ENCODE measurements at regions not wholly inside any gene's neighbourhood (a gene's known extent, or its start where the extent isn't known, plus 50 kb on each side); places are given as distances from the start of the nearest gene placed in this dataset.

- no peak for DNase-seq
Observed at GRCh38 chr9:111193095-111193494, 136.9 kb downstream of the OR2K2 start.

GRCh38 chr9:111192650-111193049 lies 137.4 kb downstream of the OR2K2 start:
- DNase-seq: no peak

DNA sequence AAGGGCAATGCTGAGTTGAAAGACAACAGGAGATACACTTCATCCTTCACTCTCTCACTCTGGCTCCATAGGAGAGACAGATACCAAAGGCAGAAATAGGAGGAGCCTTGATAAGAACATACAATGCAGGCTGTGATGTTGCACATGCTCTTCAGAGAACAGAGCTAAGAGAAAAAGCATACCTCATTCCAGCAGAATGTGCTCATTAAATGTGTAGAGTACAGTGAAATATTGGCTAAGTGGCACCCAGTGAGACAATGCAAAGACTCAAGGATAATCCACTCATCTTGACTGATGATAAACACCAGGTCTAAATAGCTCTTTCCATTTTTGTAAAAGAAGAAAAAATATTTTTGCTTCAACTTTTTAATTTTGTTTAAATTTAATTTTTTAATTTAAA lies 139.7 kb downstream of the OR2K2 start:
- DNase-seq: no peak

GRCh38 chr9:111187376-111187775 lies 142.6 kb downstream of the OR2K2 start:
- DNase-seq: no peak

DNA sequence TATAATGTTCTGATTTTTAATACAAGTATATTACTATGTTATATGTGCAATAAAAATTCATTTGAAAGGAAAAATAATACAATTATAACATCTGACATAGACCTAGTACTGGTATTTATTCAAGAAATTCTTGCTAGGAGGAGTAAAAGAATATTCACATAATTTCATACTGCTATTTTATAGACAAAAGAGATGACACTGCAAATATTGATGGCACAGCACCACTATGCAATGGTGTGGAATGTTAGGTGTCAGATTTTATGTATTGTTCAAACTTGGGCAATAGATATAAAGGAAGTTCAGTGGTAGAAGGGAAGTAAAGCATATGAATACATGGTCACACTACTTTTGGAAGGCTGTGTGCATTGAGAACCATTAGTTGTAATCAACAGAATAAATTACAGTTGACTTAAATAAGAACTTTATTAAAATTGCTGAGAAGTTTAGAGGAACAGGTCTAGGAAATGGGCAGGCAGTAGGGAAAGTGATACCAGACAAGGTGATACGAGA lies 143.9 kb downstream of the OR2K2 start:
- DNase-seq: no peak

- no peak for DNase-seq
Observed at GRCh38 chr9:111180811-111181210, 142.5 kb upstream of the LPAR1 start.

DNA sequence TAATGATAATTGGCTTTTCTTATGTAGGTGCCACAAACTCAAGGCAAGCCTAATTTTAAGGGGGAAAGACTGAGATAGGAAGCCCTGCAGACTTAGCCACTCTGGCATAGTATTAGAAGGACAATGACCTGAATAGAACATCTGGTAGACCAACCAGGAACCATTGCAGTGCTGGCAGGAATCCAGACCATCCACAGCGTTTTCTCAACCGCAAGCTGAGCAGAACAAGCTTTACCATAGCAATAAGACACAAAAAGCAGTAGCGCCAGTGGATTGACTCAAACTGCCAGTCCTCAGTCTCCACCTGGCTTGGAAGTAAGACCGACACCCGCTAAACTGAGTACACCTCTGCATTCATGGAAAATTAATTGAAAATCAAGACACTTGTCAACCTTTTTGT lies 141.3 kb upstream of the LPAR1 start:
- no peak for DNase-seq

- DNase-seq: peak; percentile 65
Observed at GRCh38 chr9:111178331-111179055, 140.2 kb upstream of the LPAR1 start.

DNA sequence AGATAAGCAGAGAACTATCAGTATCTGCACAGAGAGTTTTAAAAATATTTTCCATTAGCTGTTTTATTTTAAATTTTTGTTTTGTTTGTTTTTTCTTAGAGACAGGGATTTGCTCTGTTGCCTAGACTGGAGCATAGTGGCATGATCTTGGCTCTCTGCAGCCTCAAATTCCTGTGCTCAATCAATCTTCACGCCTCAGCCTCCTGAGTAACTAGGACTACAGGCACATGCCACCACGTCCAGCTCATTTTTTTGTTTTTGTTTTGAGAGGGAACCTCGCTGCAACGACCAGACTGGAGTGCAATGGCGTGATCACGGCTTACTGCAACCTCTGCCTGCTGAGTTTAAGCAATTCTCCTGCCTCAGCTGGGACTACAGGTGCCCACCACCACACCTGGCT lies 138.2 kb upstream of the LPAR1 start:
- no peak for DNase-seq

GRCh38 chr9:111175350-111175749 lies 137.1 kb upstream of the LPAR1 start:
- DNase-seq: no peak

DNA sequence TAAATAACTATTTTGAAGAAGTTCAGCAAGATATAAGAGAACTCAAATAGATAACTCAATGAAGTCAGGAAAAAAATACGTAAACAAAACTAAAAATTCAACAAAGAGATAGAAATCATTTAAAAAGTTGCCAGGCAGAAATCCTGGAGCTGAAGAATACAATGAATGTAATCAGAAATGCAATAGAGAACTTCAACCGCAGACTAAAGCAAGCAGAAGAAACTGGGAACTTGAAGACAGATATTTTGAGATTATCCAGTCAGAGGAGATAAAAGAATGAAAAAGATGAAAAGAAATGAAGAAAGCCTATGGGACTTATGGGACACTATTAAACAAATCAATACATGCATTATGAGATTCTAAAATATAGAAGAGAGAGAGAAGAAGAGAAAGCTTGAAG lies 129.1 kb upstream of the LPAR1 start:
- no peak for DNase-seq

DNA sequence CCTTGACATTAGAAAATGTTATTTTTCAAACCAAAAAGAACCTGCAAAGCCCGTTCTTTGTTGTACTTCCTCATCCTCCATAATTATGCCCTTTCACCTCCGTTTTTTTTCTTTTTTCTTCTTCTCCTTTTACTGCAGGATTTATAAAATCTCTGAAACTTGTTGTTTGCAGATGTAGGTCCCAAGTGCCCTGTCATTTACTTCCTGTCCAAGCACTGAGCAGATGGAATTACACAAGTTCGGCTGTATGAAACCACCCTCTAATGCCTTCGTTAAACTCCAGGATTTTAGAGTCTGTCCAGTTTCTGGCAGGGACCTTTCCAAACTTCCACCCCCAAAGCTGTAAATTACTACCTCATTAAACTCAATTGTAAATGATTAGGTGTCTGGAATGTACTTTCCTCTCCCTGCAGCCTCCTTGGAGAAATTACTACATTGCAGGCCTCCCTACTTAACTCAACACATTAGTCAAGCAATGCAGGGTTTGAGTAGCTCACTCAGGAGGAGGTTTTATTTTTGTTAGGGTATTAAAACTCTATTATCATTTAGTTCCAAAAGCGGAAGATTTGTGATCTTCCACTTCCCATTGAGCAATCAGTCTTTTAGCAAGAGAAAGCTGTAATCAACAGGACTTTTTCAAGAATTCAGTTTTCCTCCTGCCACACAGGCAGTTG lies 125.6 kb upstream of the LPAR1 start:
- DNase-seq: no peak

- DNase-seq: no peak
Observed at GRCh38 chr9:111162026-111162425, 123.8 kb upstream of the LPAR1 start.

GRCh38 chr9:111161015-111161415 lies 122.7 kb upstream of the LPAR1 start:
- DNase-seq: no peak

DNA sequence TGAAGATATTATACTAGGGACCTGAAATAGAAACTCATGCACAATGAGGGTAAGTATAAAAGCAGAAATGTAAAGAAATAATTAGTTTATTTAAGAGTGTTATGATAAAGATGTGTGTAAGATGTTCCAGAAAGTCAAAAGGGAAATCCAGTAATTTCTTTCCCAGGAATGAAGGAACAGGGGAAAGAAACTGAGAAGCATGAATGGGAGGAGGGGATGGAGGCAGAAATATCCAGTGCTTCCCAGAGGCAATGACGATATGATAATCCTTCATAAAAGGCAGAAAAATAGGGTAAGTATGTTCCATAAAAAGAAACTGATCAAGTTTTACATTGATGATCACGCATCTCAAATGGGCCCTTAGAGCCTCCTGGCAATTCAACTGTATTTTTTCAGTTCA lies 120.7 kb upstream of the LPAR1 start:
- DNase-seq: no peak

GRCh38 chr9:111158363-111158762 lies 120.1 kb upstream of the LPAR1 start:
- no peak for DNase-seq

- DNase-seq: no peak
Observed at GRCh38 chr9:111154081-111154562, 115.9 kb upstream of the LPAR1 start.

GRCh38 chr9:111152614-111153406 lies 114.5 kb upstream of the LPAR1 start:
- no peak for DNase-seq

GRCh38 chr9:111151537-111151936 lies 113.3 kb upstream of the LPAR1 start:
- no peak for DNase-seq

DNA sequence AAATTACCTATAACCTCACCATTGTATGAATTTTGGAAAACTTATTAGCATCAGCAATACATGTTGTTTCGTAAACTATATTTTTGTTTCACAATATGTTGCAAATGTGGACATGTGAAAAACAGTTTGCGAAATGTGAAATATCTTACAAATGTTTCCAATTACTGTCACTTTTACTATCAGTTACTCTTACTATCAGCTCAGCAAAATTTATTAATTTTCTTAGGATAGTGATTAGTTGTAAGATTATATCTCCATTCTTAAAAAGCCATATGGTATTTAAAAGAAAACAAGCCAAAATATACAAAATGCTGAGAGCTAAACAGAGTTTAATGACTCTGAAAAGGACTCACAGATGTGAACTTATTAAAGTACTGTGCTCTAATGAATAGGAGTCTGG lies 111.9 kb upstream of the LPAR1 start:
- DNase-seq: no peak

DNA sequence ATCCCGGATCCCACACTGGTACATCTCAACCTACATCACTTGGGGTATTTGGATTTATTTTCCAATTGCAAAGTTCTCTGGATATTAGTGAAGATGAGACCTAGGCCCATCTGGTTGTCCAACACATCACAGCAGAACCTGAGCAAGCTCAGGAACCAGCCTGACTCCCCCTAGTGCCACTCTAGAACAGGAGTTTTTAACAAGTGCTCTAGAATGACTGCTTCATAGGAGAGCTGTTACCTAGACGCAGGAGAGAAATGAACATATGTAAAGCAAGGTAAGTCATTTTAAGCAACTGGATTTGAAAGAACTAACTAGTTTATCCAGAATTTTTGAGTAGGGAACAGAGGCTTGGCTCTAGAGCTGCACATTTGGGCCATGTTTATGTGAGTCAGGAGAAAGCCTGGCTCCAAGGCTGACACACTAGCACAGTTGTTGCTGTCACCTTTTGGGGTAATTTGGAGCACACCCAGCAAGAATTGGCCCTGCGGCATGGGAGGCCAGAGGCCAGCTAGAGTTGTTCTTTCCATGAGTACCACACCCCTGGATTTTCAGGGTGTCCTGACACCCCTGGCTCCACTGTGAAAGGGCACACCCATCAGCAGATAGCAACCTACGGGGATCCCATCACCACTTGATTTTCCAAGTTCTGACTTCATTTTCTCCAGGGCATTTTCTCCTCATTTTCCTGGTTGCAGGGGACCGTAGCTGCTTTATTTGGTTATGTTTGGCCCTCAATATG lies 110.9 kb upstream of the LPAR1 start:
- peak; percentile 43 for DNase-seq
